HepG2 (cell line): ENCODE measurements at regions not wholly inside any gene's neighbourhood (a gene's known extent, or its start where the extent isn't known, plus 50 kb on each side); places are given as distances from the start of the nearest gene placed in this dataset.
A peak's percentile ranks its signal among the peaks of the same experiment; 100 is the strongest.

ENCODE experiments used
- ATAC-seq: fragments of 200-7000 bp; cut with Tn5 transposase; 3 replicates; pipeline ENCODE4 v1.9.1; 2020; ENCODE audit warnings: mild to moderate bottlenecking, moderate library complexity
- BruUV-seq: library from RNA; stranded (reverse); fragments of 400-500 nt; replicated peaks from 2 replicates; lab custom pipeline; 2021; lab: Mats Ljungman, UMichigan
- CTCF ChIA-PET: fragments of 300-600 bp; formaldehyde crosslinking; extraction: SDS; loops from one replicate; lab custom pipeline; 2021; ENCODE audit warnings: low total read pairs, inconsistent platforms, low intra/inter-chr PET ratio; lab: Yijun Ruan, JAX
- POLR2A ChIA-PET: fragments of 350-600 bp; sonication (Branson Sonifier 250); formaldehyde crosslinking; loops from one replicate; lab custom pipeline; 2020; ENCODE audit warnings: antibody characterized with exemption, inconsistent platforms; lab: Yijun Ruan, JAX
- DNase-seq: peaks from one replicate; pipeline ENCODE4 v3.0.0-alpha.2; 2015; ENCODE audit warnings: low spot score
- FAIRE-seq: peaks from 3 replicates; lab custom pipeline; 2011; peaks lifted over from hg19 to GRCh38; lab: Jason Lieb, UNC
- H2AFZ ChIP-seq: one replicate; pipeline ENCODE4 v1.6.1; 2011; ENCODE audit warnings: low read length, inconsistent platforms
- H3K27ac ChIP-seq: fragments of 300-600 bp; 3 replicates; pipeline ENCODE4 v1.8.0; 2011; ENCODE audit warnings: mixed run types, mild to moderate bottlenecking, mixed read lengths, low read length, inconsistent platforms; ENCODE audit not compliant: insufficient read depth; ENCODE audit errors: extremely low read length
- H3K27me3 ChIP-seq, 2 experiments: fragments of 200-600 bp in 1 of 2; 2 replicates in 1 of 2; 3 replicates in 1 of 2; pipeline versions ENCODE4 v1.6.0 to v1.8.0; 2011; ENCODE audit warnings: low read length in 2 of 2, mild to moderate bottlenecking in 2 of 2, moderate library complexity in 2 of 2, inconsistent platforms in 1 of 2; ENCODE audit not compliant: insufficient read depth in 2 of 2, control insufficient read depth in 1 of 2
- H3K36me3 ChIP-seq, 2 experiments: fragments of 200-600 bp in 1 of 2; replicated peaks in 1 of 2; 2 replicates in 1 of 2; 3 replicates in 1 of 2; pipeline versions ENCODE4 v1.5.1 to v1.8.0; 2011; ENCODE audit warnings: low read length in 2 of 2, inconsistent platforms in 1 of 2; ENCODE audit not compliant: insufficient read depth in 2 of 2, control insufficient read depth in 1 of 2
- H3K4me1 ChIP-seq: 2 replicates; pipeline ENCODE4 v1.5.1; 2012; ENCODE audit warnings: low read length, inconsistent platforms; ENCODE audit not compliant: insufficient read depth
- H3K4me2 ChIP-seq: 2 replicates; pipeline ENCODE4 v1.6.0; 2011; ENCODE audit warnings: low read depth, low read length, inconsistent platforms
- H3K4me3 ChIP-seq, 3 experiments: fragments of 200-600 bp in 1 of 3; sonication (generic), shearing (Covaris generic) in 1 of 3; replicated peaks in 1 of 3; 2 replicates each; pipeline ENCODE4 v1.5.1; 2011 to 2016; ENCODE audit warnings: low read length in 3 of 3, inconsistent platforms in 2 of 3, low read depth in 2 of 3, mild to moderate bottlenecking in 2 of 3, control low read depth in 1 of 3, mixed read lengths in 1 of 3; ENCODE audit not compliant: insufficient read depth in 1 of 3
- H3K79me2 ChIP-seq: one replicate; pipeline ENCODE4 v1.6.1; 2011; ENCODE audit warnings: low read length, inconsistent platforms; ENCODE audit not compliant: insufficient read depth
- H3K9ac ChIP-seq: 2 replicates; pipeline ENCODE4 v1.6.0; 2011; ENCODE audit warnings: mild to moderate bottlenecking, low read depth, low read length, inconsistent platforms; ENCODE audit not compliant: insufficient read depth
- H3K9me3 ChIP-seq: 2 replicates; pipeline ENCODE4 v1.5.1; 2012; ENCODE audit warnings: mild to moderate bottlenecking, low read length
- H4K20me1 ChIP-seq: 2 replicates; pipeline ENCODE4 v1.6.0; 2011; ENCODE audit warnings: inconsistent platforms, mild to moderate bottlenecking, low read length, moderate library complexity; ENCODE audit not compliant: insufficient read depth
- BRCA1 ChIP-seq: sonication (generic); formaldehyde crosslinking; IDR thresholded peaks from 2 replicates; pipeline ENCODE4 v1.4.0; 2020; ENCODE audit warnings: missing genetic modification reagents
- CREM ChIP-seq, 2 experiments: sonication (generic) in 1 of 2; formaldehyde crosslinking in 1 of 2; IDR thresholded peaks; 2 replicates each; pipeline versions ENCODE4 v1.4.0 to v1.6.1; 2016 to 2020; ENCODE audit warnings: antibody characterized with exemption in 1 of 2, mild to moderate bottlenecking in 1 of 2, missing genetic modification reagents in 1 of 2
- ERF ChIP-seq: IDR thresholded peaks from 2 replicates; pipeline ENCODE4 v1.6.1; 2018; ENCODE audit warnings: missing biosample characterization, missing genetic modification reagents
- MAFF ChIP-seq: IDR thresholded peaks from 2 replicates; pipeline ENCODE4 v1.6.1; 2011; ENCODE audit warnings: low read depth, low read length, improper control_type of control experiment
- MAFK ChIP-seq, 2 experiments: IDR thresholded peaks in 1 of 2; conservative IDR thresholded peaks in 1 of 2; 2 replicates each; pipeline ENCODE4 v1.6.1; 2011; ENCODE audit warnings: improper control_type of control experiment in 2 of 2, low read length in 2 of 2
- YEATS2 ChIP-seq: sonication (generic); formaldehyde crosslinking; IDR thresholded peaks from 2 replicates; pipeline ENCODE4 v1.4.0; 2020; ENCODE audit warnings: missing genetic modification reagents, borderline replicate concordance
- ZNF251 ChIP-seq: sonication (generic); formaldehyde crosslinking; IDR thresholded peaks from 2 replicates; pipeline ENCODE4 v1.9.0; 2021; ENCODE audit warnings: mild to moderate bottlenecking, missing genetic modification reagents
- ZNF263 ChIP-seq: sonication (generic); formaldehyde crosslinking; IDR thresholded peaks from 2 replicates; pipeline ENCODE4 v1.4.0; 2020; ENCODE audit warnings: missing genetic modification reagents
- WGBS: methylation state at CpG from one replicate; pipeline ENCODE4 v1.1.6; 2017; ENCODE audit warnings: low lambda C conversion rate; 5-methylcytosine and 5-hydroxymethylcytosine counted together
- in situ Hi-C: cut with HindIII; loops from 2 replicates; pipeline ENCODE4 v1.10.0; 2017; ENCODE audit warnings: low pct_unique_long_range_greater_than_20kb; ENCODE audit not compliant: extremely low pct_ligation_motif_present
- intact Hi-C: fragments of 100-400 bp; cut with micrococcal nuclease; formaldehyde crosslinking; loops from one replicate; pipeline ENCODE4 v1.10.0; 2022; ENCODE audit not compliant: unreplicated experiment
- TF ChIP-seq, protein P1 (sequence below): sonication (generic); formaldehyde crosslinking; IDR thresholded peaks from 2 replicates; pipeline ENCODE4 v1.5.1; 2020; ENCODE audit warnings: missing genetic modification reagents, mild to moderate bottlenecking, borderline replicate concordance
- TF ChIP-seq, protein P2 (sequence below): IDR thresholded peaks from 2 replicates; pipeline ENCODE4 v1.6.1; 2016; ENCODE audit warnings: low read depth, control low read depth
- TF ChIP-seq, protein P3 (sequence below): sonication (generic); formaldehyde crosslinking; IDR thresholded peaks from 2 replicates; pipeline ENCODE4 v1.5.0; 2020; ENCODE audit warnings: missing genetic modification reagents, mild to moderate bottlenecking, borderline replicate concordance
- TF ChIP-seq, protein P4 (sequence below): sonication (generic); formaldehyde crosslinking; IDR thresholded peaks from 2 replicates; pipeline ENCODE4 v1.9.0; 2021; ENCODE audit warnings: missing genetic modification reagents, mild to moderate bottlenecking, borderline replicate concordance
- TF ChIP-seq, protein P5 (sequence below): sonication (generic); formaldehyde crosslinking; conservative IDR thresholded peaks from 2 replicates; pipeline ENCODE4 v1.8.0; 2022; ENCODE audit warnings: missing genetic modification reagents

DNA sequence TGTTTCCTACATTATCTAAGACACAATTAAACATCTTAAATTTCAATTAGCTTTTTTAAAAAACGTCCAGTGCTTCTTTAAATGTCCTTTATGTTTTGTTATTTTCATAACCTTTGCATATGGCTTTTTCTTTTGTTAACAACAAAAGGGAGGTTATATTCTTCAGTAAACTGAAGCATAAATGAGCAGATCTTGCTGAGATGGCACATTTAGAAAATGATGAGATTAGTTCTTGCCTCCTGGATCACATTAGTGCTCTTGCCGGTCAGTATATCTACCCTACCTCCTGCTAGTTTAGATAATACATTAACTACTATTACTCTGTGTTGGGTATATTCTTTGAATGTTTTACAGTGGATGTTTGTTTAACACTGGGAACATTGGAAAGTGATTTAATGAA is 126.1 kb downstream of the DISP1 start:
- H3K36me3 ChIP-seq, result no peaks in the 10 kb centered on the region
- DNase-seq (no peak), FAIRE-seq (no peak), ATAC-seq (no peak)
- H3K9me3 ChIP-seq, result no peaks in the 10 kb centered on the region
- TF ChIP-seq ERF (CRISPR knock-in tag) (no peak), ZNF251 (CRISPR knock-in tag) (no peak), MAFK (conservative IDR thresholded peaks at IDR 0.05 in 1 of 2, IDR thresholded peaks at IDR 0.05 in 1 of 2; ENCODE audit: low read length in 2 of 2) (peak; percentile 80 to 83), MAFF (peak; percentile 77), CREM (IDR thresholded peaks at IDR 0.05) (no peak), CREM (CRISPR knock-in tag; IDR thresholded peaks at IDR 0.05) (no peak), BRCA1 (no peak), YEATS2 (CRISPR knock-in tag) (no peak), ZNF263 (CRISPR knock-in tag) (no peak)
- TF ChIP-seq, protein P1, sequence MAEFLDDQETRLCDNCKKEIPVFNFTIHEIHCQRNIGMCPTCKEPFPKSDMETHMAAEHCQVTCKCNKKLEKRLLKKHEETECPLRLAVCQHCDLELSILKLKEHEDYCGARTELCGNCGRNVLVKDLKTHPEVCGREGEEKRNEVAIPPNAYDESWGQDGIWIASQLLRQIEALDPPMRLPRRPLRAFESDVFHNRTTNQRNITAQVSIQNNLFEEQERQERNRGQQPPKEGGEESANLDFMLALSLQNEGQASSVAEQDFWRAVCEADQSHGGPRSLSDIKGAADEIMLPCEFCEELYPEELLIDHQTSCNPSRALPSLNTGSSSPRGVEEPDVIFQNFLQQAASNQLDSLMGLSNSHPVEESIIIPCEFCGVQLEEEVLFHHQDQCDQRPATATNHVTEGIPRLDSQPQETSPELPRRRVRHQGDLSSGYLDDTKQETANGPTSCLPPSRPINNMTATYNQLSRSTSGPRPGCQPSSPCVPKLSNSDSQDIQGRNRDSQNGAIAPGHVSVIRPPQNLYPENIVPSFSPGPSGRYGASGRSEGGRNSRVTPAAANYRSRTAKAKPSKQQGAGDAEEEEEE, result no peak
- TF ChIP-seq, protein P2, sequence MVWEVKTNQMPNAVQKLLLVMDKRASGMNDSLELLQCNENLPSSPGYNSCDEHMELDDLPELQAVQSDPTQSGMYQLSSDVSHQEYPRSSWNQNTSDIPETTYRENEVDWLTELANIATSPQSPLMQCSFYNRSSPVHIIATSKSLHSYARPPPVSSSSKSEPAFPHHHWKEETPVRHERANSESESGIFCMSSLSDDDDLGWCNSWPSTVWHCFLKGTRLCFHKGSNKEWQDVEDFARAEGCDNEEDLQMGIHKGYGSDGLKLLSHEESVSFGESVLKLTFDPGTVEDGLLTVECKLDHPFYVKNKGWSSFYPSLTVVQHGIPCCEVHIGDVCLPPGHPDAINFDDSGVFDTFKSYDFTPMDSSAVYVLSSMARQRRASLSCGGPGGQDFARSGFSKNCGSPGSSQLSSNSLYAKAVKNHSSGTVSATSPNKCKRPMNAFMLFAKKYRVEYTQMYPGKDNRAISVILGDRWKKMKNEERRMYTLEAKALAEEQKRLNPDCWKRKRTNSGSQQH (CRISPR knock-in tag), result no peak
- TF ChIP-seq, protein P3, sequence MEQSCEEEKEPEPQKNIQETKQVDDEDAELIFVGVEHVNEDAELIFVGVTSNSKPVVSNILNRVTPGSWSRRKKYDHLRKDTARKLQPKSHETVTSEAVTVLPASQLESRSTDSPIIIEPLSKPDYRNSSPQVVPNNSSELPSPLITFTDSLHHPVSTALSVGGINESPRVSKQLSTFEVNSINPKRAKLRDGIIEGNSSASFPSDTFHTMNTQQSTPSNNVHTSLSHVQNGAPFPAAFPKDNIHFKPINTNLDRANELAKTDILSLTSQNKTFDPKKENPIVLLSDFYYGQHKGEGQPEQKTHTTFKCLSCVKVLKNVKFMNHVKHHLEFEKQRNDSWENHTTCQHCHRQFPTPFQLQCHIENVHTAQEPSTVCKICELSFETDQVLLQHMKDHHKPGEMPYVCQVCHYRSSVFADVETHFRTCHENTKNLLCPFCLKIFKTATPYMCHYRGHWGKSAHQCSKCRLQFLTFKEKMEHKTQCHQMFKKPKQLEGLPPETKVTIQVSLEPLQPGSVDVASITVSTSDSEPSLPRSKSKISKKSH (CRISPR knock-in tag), result no peak
- TF ChIP-seq, protein P4, sequence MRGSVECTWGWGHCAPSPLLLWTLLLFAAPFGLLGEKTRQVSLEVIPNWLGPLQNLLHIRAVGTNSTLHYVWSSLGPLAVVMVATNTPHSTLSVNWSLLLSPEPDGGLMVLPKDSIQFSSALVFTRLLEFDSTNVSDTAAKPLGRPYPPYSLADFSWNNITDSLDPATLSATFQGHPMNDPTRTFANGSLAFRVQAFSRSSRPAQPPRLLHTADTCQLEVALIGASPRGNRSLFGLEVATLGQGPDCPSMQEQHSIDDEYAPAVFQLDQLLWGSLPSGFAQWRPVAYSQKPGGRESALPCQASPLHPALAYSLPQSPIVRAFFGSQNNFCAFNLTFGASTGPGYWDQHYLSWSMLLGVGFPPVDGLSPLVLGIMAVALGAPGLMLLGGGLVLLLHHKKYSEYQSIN, result no peak
- TF ChIP-seq, protein P5, sequence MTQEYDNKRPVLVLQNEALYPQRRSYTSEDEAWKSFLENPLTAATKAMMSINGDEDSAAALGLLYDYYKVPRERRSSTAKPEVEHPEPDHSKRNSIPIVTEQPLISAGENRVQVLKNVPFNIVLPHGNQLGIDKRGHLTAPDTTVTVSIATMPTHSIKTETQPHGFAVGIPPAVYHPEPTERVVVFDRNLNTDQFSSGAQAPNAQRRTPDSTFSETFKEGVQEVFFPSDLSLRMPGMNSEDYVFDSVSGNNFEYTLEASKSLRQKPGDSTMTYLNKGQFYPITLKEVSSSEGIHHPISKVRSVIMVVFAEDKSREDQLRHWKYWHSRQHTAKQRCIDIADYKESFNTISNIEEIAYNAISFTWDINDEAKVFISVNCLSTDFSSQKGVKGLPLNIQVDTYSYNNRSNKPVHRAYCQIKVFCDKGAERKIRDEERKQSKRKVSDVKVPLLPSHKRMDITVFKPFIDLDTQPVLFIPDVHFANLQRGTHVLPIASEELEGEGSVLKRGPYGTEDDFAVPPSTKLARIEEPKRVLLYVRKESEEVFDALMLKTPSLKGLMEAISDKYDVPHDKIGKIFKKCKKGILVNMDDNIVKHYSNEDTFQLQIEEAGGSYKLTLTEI (CRISPR knock-in tag), result no peak
- 60% methylated on average over 2 of the region's 2 CpGs for WGBS
- no peaks in the 10 kb centered on the region for H3K4me1 ChIP-seq
- intact Hi-C loops (no loop called here), in situ Hi-C loops (no loop called here)
- H4K20me1 ChIP-seq, result no peaks in the 10 kb centered on the region
- H3K79me2 ChIP-seq, result no peaks in the 10 kb centered on the region
- BruUV-seq, result no TSS peak
- no peak overlapping the region for H3K4me3 ChIP-seq
- H3K4me2 ChIP-seq, result no peak overlapping the region
- CTCF ChIA-PET, result no interaction called here
- H3K27ac ChIP-seq, result no peak overlapping the region
- no peak overlapping the region for H3K9ac ChIP-seq
- H3K27me3 ChIP-seq, result no peaks in the 10 kb centered on the region
- H2AFZ ChIP-seq, result no peak overlapping the region
- POLR2A ChIA-PET, result no interaction called here
